Neuronal stem cell (in vitro differentiated cells): ENCODE measurements at regions not wholly inside any gene's neighbourhood (a gene's known extent, or its start where the extent isn't known, plus 50 kb on each side); places are given as distances from the start of the nearest gene placed in this dataset.
A peak's percentile ranks its signal among the peaks of the same experiment; 100 is the strongest.

Experiments
- DNase-seq: peaks from one replicate; pipeline ENCODE4 v3.0.0-alpha.2; 2013; ENCODE audit warnings: low spot score
- H2AFZ ChIP-seq: one replicate; pipeline ENCODE4 v1.6.1; 2013; ENCODE audit warnings: mild to moderate bottlenecking, low read length, inconsistent platforms
- H2AK5ac ChIP-seq: 2 replicates; pipeline ENCODE4 v1.6.1; 2013; ENCODE audit warnings: low read depth, mild to moderate bottlenecking, inconsistent platforms, low read length, moderate library complexity, mixed read lengths
- H2BK120ac ChIP-seq: 2 replicates; pipeline ENCODE4 v1.6.1; 2013; ENCODE audit warnings: low read depth, mild to moderate bottlenecking, inconsistent platforms, low read length, moderate library complexity, mixed read lengths
- H2BK12ac ChIP-seq: one replicate; pipeline ENCODE4 v1.6.1; 2013; ENCODE audit warnings: low read length, inconsistent platforms
- H2BK15ac ChIP-seq: 2 replicates; pipeline ENCODE4 v1.6.1; 2013; ENCODE audit warnings: mild to moderate bottlenecking, low read length, inconsistent platforms, mixed read lengths
- H2BK5ac ChIP-seq: one replicate; pipeline ENCODE4 v1.6.1; 2013; ENCODE audit warnings: inconsistent platforms, mild to moderate bottlenecking, low read length, moderate library complexity
- H3K14ac ChIP-seq: one replicate; pipeline ENCODE4 v1.6.1; 2013; ENCODE audit warnings: low read length, inconsistent platforms
- H3K18ac ChIP-seq: 2 replicates; pipeline ENCODE4 v1.6.1; 2013; ENCODE audit warnings: low read length, inconsistent platforms
- H3K23ac ChIP-seq: 2 replicates; pipeline ENCODE4 v1.6.1; 2013; ENCODE audit warnings: low read depth, mild to moderate bottlenecking, mixed read lengths, low read length, inconsistent platforms; ENCODE audit not compliant: poor library complexity
- H3K27ac ChIP-seq: replicated peaks from 3 replicates; pipeline ENCODE4 v1.5.1; 2013; ENCODE audit warnings: low read length, inconsistent platforms
- H3K27me3 ChIP-seq, 3 experiments: 2 replicates each; pipeline ENCODE4 v1.6.1; 2013; ENCODE audit warnings: low read length in 3 of 3, mild to moderate bottlenecking in 2 of 3, inconsistent platforms in 1 of 3, low read depth in 1 of 3, mixed read lengths in 1 of 3, moderate library complexity in 1 of 3; ENCODE audit not compliant: control insufficient read depth in 3 of 3, insufficient read depth in 3 of 3
- H3K36me3 ChIP-seq, 2 donors: replicated peaks in 1 of 2; 2 replicates each; pipeline ENCODE4 v1.6.1; 2013; ENCODE audit warnings: low read length in 2 of 2; ENCODE audit not compliant: control insufficient read depth in 2 of 2, insufficient read depth in 2 of 2
- H3K4ac ChIP-seq: 2 replicates; pipeline ENCODE4 v1.6.1; 2013; ENCODE audit warnings: inconsistent platforms, mild to moderate bottlenecking, low read length, moderate library complexity
- H3K4me1 ChIP-seq, 2 donors: 1 replicate in 1 of 2; 2 replicates in 1 of 2; pipeline ENCODE4 v1.6.1; 2013; ENCODE audit warnings: low read length in 2 of 2, low read depth in 1 of 2; ENCODE audit not compliant: control insufficient read depth in 2 of 2, insufficient read depth in 1 of 2
- H3K4me2 ChIP-seq: one replicate; pipeline ENCODE4 v1.6.1; 2013; ENCODE audit warnings: mild to moderate bottlenecking, low read length, inconsistent platforms; ENCODE audit not compliant: insufficient read depth, poor library complexity, severe bottlenecking
- H3K4me3 ChIP-seq, 2 donors: 2 replicates each; pipeline ENCODE4 v1.5.1; 2013; ENCODE audit warnings: low read length in 2 of 2, mild to moderate bottlenecking in 2 of 2, inconsistent platforms in 1 of 2, moderate library complexity in 1 of 2
- H3K79me1 ChIP-seq: one replicate; pipeline ENCODE4 v1.6.1; 2013; ENCODE audit warnings: low read depth, mild to moderate bottlenecking, inconsistent platforms, low read length, moderate library complexity
- H3K9ac ChIP-seq: one replicate; pipeline ENCODE4 v1.6.1; 2013; ENCODE audit warnings: mild to moderate bottlenecking, low read depth, low read length, inconsistent platforms; ENCODE audit not compliant: poor library complexity
- H3K9me3 ChIP-seq, 2 donors: replicated peaks in 1 of 2; 2 replicates each; pipeline versions ENCODE3 to v1.6.1; 2013; ENCODE audit warnings: low read length in 2 of 2, mild to moderate bottlenecking in 2 of 2, inconsistent platforms in 1 of 2, low read depth in 1 of 2, mixed read lengths in 1 of 2, moderate library complexity in 1 of 2; ENCODE audit not compliant: control insufficient read depth in 2 of 2, insufficient read depth in 1 of 2
- H4K8ac ChIP-seq: one replicate; pipeline ENCODE4 v1.6.1; 2013; ENCODE audit warnings: low read depth, mild to moderate bottlenecking, inconsistent platforms, low read length, moderate library complexity
- H4K91ac ChIP-seq: one replicate; pipeline ENCODE4 v1.6.1; 2013; ENCODE audit warnings: low read length, low read depth, mild to moderate bottlenecking, inconsistent platforms; ENCODE audit not compliant: poor library complexity
- WGBS, 2 donors: extraction: QIAGEN DNeasy Blood & Tissue Kit; methylation state at CpG; one replicate each; pipeline ENCODE4 v1.1.7; 2013; ENCODE audit warnings: missing lambda C conversion rate in 2 of 2, mixed read lengths in 1 of 2; ENCODE audit not compliant: insufficient read length in 2 of 2, insufficient replicate concordance in 1 of 2; ENCODE audit errors: extremely low coverage in 2 of 2; 5-methylcytosine and 5-hydroxymethylcytosine counted together

GRCh38 chr2:12061286-12062052 lies 315.0 kb downstream of the LPIN1 start:
- no peak overlapping the region for H3K9ac ChIP-seq
- H4K91ac ChIP-seq: no peak overlapping the region
- no peak overlapping the region for H3K4me3 ChIP-seq
- H3K14ac ChIP-seq: no peak overlapping the region
- H3K23ac ChIP-seq: no peak overlapping the region
- no peak overlapping the region for H3K4ac ChIP-seq
- no peaks in the 10 kb centered on the region for H3K36me3 ChIP-seq
- no peaks in the 10 kb centered on the region for H3K27me3 ChIP-seq
- no peak overlapping the region for H2BK15ac ChIP-seq
- peaks cover 4 to 7% of the 10 kb centered on the region in 2 donors for H3K4me1 ChIP-seq
- no peak overlapping the region for H2BK5ac ChIP-seq
- H2AK5ac ChIP-seq: no peak overlapping the region
- H3K79me1 ChIP-seq: peaks cover 2% of the 10 kb centered on the region
- H3K4me2 ChIP-seq: no peak overlapping the region
- no peak overlapping the region for H3K18ac ChIP-seq
- no peak for DNase-seq
- no peak overlapping the region for H2BK120ac ChIP-seq
- H2BK12ac ChIP-seq: no peak overlapping the region
- H4K8ac ChIP-seq: no peak overlapping the region
- no peak overlapping the region for H2AFZ ChIP-seq
- peaks cover 0 to 6% of the 10 kb centered on the region in 2 donors for H3K9me3 ChIP-seq
- H3K27ac ChIP-seq: no peak overlapping the region
- WGBS, 2 donors: no CpG with 5 or more reads among the region's 3 CpGs

GRCh38 chr2:12062053-12062395 lies 315.6 kb downstream of the LPIN1 start:
- H3K9me3 ChIP-seq: peaks cover 0 to 6% of the 10 kb centered on the region in 2 donors
- no peak overlapping the region for H2AK5ac ChIP-seq
- no peaks in the 10 kb centered on the region for H3K36me3 ChIP-seq
- H2BK12ac ChIP-seq: no peak overlapping the region
- no peak overlapping the region for H3K4me3 ChIP-seq
- no peak overlapping the region for H2BK15ac ChIP-seq
- H4K8ac ChIP-seq: no peak overlapping the region
- no peak for DNase-seq
- no peak overlapping the region for H2BK120ac ChIP-seq
- no CpG with 5 or more reads among the region's 2 CpGs for WGBS, 2 donors
- H3K23ac ChIP-seq: no peak overlapping the region
- H3K4me2 ChIP-seq: no peak overlapping the region
- H3K4me1 ChIP-seq: peaks cover 4 to 7% of the 10 kb centered on the region in 2 donors
- H3K14ac ChIP-seq: no peak overlapping the region
- no peak overlapping the region for H3K18ac ChIP-seq
- peaks cover 2% of the 10 kb centered on the region for H3K79me1 ChIP-seq
- H3K4ac ChIP-seq: no peak overlapping the region
- H2BK5ac ChIP-seq: no peak overlapping the region
- H4K91ac ChIP-seq: no peak overlapping the region
- no peaks in the 10 kb centered on the region for H3K27me3 ChIP-seq
- no peak overlapping the region for H3K9ac ChIP-seq
- H2AFZ ChIP-seq: no peak overlapping the region
- no peak overlapping the region for H3K27ac ChIP-seq

- Histone ChIP-seq H3K14ac (no peak overlapping the region), H2BK120ac (no peak overlapping the region), H3K36me3 (no peaks in the 10 kb centered on the region), H2BK12ac (no peak overlapping the region), H2BK5ac (no peak overlapping the region), H3K79me1 (peaks cover 2% of the 10 kb centered on the region), H3K4me2 (no peak overlapping the region), H3K27me3 (no peaks in the 10 kb centered on the region), H3K23ac (no peak overlapping the region), H4K8ac (no peak overlapping the region), H3K18ac (no peak overlapping the region), H3K4ac (no peak overlapping the region), H3K9me3 (peaks cover 0 to 6% of the 10 kb centered on the region in 2 donors), H3K27ac (no peak overlapping the region), H3K9ac (no peak overlapping the region), H3K4me3 (no peak overlapping the region), H2BK15ac (no peak overlapping the region), H4K91ac (no peak overlapping the region), H2AFZ (no peak overlapping the region), H2AK5ac (no peak overlapping the region), H3K4me1 (peaks cover 0 to 3% of the 10 kb centered on the region in 2 donors)
- no CpG with 5 or more reads among the region's 5 CpGs for WGBS, 2 donors
- DNase-seq: no peak
These were observed 316.8 kb downstream of the LPIN1 start for GRCh38 chr2:12063210-12063609.

GRCh38 chr2:12064153-12064552 lies 317.7 kb downstream of the LPIN1 start:
- Histone ChIP-seq H4K8ac (no peak overlapping the region), H3K4ac (no peak overlapping the region), H4K91ac (no peak overlapping the region), H3K36me3 (no peaks in the 10 kb centered on the region), H3K4me1 (peaks cover 3% of the 10 kb centered on the region in 2 donors), H3K4me2 (no peak overlapping the region), H2BK15ac (no peak overlapping the region), H3K79me1 (peaks cover 2% of the 10 kb centered on the region), H2BK12ac (no peak overlapping the region), H2AK5ac (no peak overlapping the region), H3K27me3 (no peaks in the 10 kb centered on the region), H2BK120ac (no peak overlapping the region), H3K23ac (no peak overlapping the region), H3K18ac (peak overlapping the region; percentile 13), H3K4me3 (no peak overlapping the region), H3K9me3 (peaks cover 0 to 6% of the 10 kb centered on the region in 2 donors), H3K14ac (no peak overlapping the region), H2BK5ac (no peak overlapping the region), H3K27ac (no peak overlapping the region), H3K9ac (peak overlapping the region; percentile 2), H2AFZ (no peak overlapping the region)
- no peak for DNase-seq
- no CpG with 5 or more reads among the region's 5 CpGs for WGBS, 2 donors
